Breast epithelium (tissue), 4 donors: ENCODE measurements at regions not wholly inside any gene's neighbourhood (a gene's known extent, or its start where the extent isn't known, plus 50 kb on each side); places are given as distances from the start of the nearest gene placed in this dataset.

Experiments
- DNase-seq, 2 donors: peaks; one replicate each; pipeline ENCODE4 v3.0.0-alpha.2; 2019; ENCODE audit warnings: low spot score in 2 of 2
- H3K27ac ChIP-seq, 2 donors: fragments of 200-600 bp; sonication (generic) in 1 of 2; one replicate each; pipeline ENCODE4 v1.5.1; 2016 to 2019; ENCODE audit warnings: mild to moderate bottlenecking in 1 of 2
- H3K27me3 ChIP-seq, 2 donors: fragments of 200-600 bp; sonication (generic) in 1 of 2; one replicate each; pipeline versions ENCODE4 v1.5.1 to v1.6.0; 2017 to 2019; ENCODE audit warnings: control low read depth in 1 of 2, mild to moderate bottlenecking in 1 of 2
- H3K36me3 ChIP-seq: fragments of 200-600 bp; one replicate; pipeline ENCODE4 v1.5.1; 2019
- H3K4me1 ChIP-seq, 2 donors: fragments of 200-600 bp; sonication (generic); one replicate each; pipeline ENCODE4 v1.5.1; 2016 to 2019; ENCODE audit warnings: control low read depth in 1 of 2
- H3K4me3 ChIP-seq, 3 donors: fragments of 200-600 bp; sonication (generic); 1 replicate in 2 of 3; 2 replicates in 1 of 3; pipeline ENCODE4 v1.5.1; 2016 to 2019; ENCODE audit warnings: mild to moderate bottlenecking in 3 of 3, moderate library complexity in 2 of 3
- H3K9me3 ChIP-seq, 2 donors: fragments of 200-600 bp; sonication (generic) in 1 of 2; one replicate each; pipeline ENCODE4 v1.5.1; 2016 to 2019; ENCODE audit warnings: control low read depth in 1 of 2
- CTCF ChIP-seq, 3 donors: fragments of 450-650 bp; IDR thresholded peaks; one replicate each; pipeline ENCODE4 v1.5.1; 2016 to 2017; ENCODE audit warnings: antibody characterized with exemption in 3 of 3, mild to moderate bottlenecking in 3 of 3, moderate library complexity in 3 of 3
- POLR2A ChIP-seq: fragments of 450-650 bp; IDR thresholded peaks from one replicate; pipeline ENCODE4 v1.6.1; 2016; ENCODE audit warnings: antibody characterized with exemption, mild to moderate bottlenecking, moderate library complexity
- POLR2AphosphoS5 ChIP-seq, 3 donors: sonication (generic); formaldehyde crosslinking; IDR thresholded peaks; one replicate each; pipeline ENCODE4 v1.6.1; 2017; ENCODE audit warnings: antibody characterized with exemption in 3 of 3
- intact Hi-C: fragments of 100-400 bp; cut with DNase I; formaldehyde crosslinking; loops from one replicate; pipeline ENCODE4 v1.15.1; 2023; ENCODE audit warnings: low total_unique reads

- Histone ChIP-seq H3K27me3 (no peaks in the 10 kb centered on the region), H3K36me3 (no peaks in the 10 kb centered on the region), H3K4me1 (no peaks in the 10 kb centered on the region), H3K27ac (no peak overlapping the region), H3K9me3 (no peaks in the 10 kb centered on the region), H3K4me3 (no peak overlapping the region)
- DNase-seq, result no peak
- intact Hi-C loops, result no loop called here
- no peak for TF ChIP-seq POLR2A
- no peak for TF ChIP-seq CTCF (IDR thresholded peaks at IDR 0.05)
- no peak for TF ChIP-seq POLR2AphosphoS5 (IDR thresholded peaks at IDR 0.05)
These were observed 228.2 kb upstream of the PPFIA2 start for GRCh38 chr12:81987371-81987770.

- Histone ChIP-seq H3K27me3 (no peaks in the 10 kb centered on the region), H3K27ac (no peak overlapping the region), H3K36me3 (no peaks in the 10 kb centered on the region), H3K9me3 (no peaks in the 10 kb centered on the region), H3K4me3 (no peak overlapping the region), H3K4me1 (no peaks in the 10 kb centered on the region)
- intact Hi-C loops, result loop anchor here (5.0 kb wide), 1 partner anchor 434 kb away; no protein-coding TSS in a partner anchor
- TF ChIP-seq POLR2A, result no peak
- TF ChIP-seq POLR2AphosphoS5 (IDR thresholded peaks at IDR 0.05), result no peak
- no peak for TF ChIP-seq CTCF (IDR thresholded peaks at IDR 0.05)
- no peak for DNase-seq
These were observed 217.5 kb upstream of the PPFIA2 start for GRCh38 chr12:81976661-81977060.

- Histone ChIP-seq H3K27me3 (no peaks in the 10 kb centered on the region), H3K4me3 (no peak overlapping the region), H3K27ac (no peak overlapping the region), H3K36me3 (no peaks in the 10 kb centered on the region), H3K9me3 (no peaks in the 10 kb centered on the region), H3K4me1 (no peaks in the 10 kb centered on the region)
- TF ChIP-seq POLR2AphosphoS5 (IDR thresholded peaks at IDR 0.05) (no peak), CTCF (IDR thresholded peaks at IDR 0.05) (no peak), POLR2A (no peak)
- DNase-seq, result no peak
- intact Hi-C loops, result loop anchor here (5.0 kb wide), 1 partner anchor 432 kb away; no protein-coding TSS in a partner anchor
These were observed 215.6 kb upstream of the PPFIA2 start for GRCh38 chr12:81974762-81975161.

- Histone ChIP-seq H3K36me3 (no peaks in the 10 kb centered on the region), H3K27ac (no peak overlapping the region), H3K27me3 (no peaks in the 10 kb centered on the region), H3K9me3 (no peaks in the 10 kb centered on the region), H3K4me1 (no peaks in the 10 kb centered on the region), H3K4me3 (no peak overlapping the region)
- no peak for DNase-seq
- TF ChIP-seq POLR2A (no peak), CTCF (IDR thresholded peaks at IDR 0.05) (no peak), POLR2AphosphoS5 (IDR thresholded peaks at IDR 0.05) (no peak)
- intact Hi-C loops, result no loop called here
These were observed 209.3 kb upstream of the PPFIA2 start for GRCh38 chr12:81968421-81968820.

DNA sequence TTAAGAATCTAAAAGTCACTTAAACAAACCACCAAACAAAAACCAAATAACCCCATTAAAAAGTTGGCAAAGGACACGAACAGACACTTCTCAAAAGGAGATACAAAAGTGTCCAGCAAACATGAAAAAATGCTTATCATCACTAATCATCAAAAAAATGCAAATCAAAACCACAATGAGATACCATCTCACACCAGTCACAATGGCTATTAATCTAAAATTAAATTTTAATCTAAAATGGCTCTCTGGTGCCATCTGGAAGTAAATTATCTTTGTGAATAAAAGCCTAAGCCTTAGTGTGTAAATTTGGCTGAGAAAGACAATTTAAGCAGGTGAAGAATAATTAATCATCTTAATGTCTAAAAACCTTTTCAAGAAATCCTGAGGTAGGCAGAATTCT lies 204.5 kb upstream of the PPFIA2 start:
- intact Hi-C loops, result no loop called here
- no peak overlapping the region for H3K27ac ChIP-seq
- H3K4me1 ChIP-seq, result no peaks in the 10 kb centered on the region
- H3K9me3 ChIP-seq, result no peaks in the 10 kb centered on the region
- no peaks in the 10 kb centered on the region for H3K36me3 ChIP-seq
- H3K27me3 ChIP-seq, result no peaks in the 10 kb centered on the region
- DNase-seq, result no peak
- no peak overlapping the region for H3K4me3 ChIP-seq
- TF ChIP-seq POLR2AphosphoS5 (IDR thresholded peaks at IDR 0.05) (no peak), POLR2A (no peak), CTCF (IDR thresholded peaks at IDR 0.05) (no peak)
